ENCODE measurements at regions not wholly inside any gene's neighbourhood (a gene's known extent, or its start where the extent isn't known, plus 50 kb on each side); places are given as distances from the start of the nearest gene placed in this dataset.
"Not testable (repeated sequence)": the region's sequence is repeated elsewhere in the genome, so short reads cannot be mapped to it uniquely, and the experiment has no call there.

DNA sequence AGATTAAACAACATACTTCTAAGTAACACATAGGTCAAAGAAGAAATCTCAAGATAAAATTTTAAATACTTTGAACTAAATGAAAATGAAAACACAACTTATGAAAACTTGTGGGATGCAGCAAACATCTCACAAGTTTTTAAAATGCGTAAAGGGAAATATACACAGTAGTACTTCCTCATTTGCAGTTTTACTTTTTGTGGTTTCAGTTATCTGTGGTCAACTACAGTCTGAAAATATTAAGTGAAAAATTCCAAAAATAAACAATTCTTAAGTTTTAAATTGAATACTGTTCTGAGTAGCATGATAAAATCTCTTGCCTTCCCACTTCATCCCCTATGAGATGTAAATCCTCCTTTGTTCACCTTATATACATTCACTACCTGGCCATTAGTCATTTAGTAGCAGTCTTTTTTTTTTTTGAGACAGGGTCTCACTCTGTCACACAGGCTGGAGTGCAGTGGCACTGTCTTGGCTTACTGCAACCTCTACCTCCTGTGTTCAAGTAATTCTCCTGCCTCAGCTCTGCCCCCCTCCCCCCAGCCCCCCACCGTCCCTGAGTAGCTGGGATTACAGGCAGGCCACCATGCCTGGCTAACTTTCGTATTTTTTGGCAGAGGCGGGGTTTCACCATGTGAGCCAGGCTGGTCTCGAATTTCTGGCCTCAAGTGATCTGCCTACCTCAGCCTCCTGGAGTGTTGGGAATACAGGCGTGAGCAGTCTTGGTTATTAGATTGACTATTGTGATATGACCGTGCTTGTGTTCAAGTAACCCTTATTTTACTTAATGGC, 154.6 kb upstream of the AHI1 start:
- DNase-seq (ENCODE audit: low read depth, low spot score): no peak

DNA sequence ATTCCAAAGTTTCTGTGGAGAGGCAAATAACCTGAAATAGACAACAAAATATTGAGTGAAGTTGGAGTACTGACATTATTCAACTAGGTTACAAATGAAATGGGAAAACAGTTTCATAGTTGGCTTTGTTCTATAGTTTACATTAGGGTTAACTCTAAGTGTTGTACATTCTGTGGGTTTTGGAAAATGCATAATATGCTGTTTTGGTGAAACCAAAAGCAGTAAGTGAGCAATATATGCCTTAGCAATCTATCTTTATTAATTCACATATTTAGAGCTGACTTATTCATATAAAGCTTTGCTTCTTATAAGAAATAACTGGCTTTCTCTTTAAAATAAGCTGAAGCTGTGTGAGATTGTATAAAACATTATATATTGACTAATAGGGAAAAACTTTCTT, 157.5 kb upstream of the AHI1 start:
- DNase-seq (ENCODE audit: low read depth, low spot score): no peak

DNA sequence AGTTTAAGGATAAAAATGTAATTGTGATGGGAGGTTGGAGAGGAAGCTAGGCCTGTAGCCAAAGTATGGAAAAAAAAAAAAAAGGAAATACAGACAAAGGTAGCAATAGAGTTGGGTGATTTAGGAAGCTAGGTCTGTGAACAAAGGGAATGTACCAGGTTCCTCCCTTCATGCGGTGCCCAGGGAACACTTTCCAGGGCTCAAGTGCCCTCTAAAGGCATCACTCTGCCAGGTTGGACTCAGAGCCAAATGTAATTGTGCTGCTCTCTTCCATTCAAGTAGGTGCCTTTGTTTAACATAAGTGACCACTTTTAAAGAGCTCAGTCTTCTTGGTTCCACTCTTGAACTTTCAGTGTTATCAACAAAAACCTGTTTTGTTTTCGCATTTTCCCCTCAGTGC, 159.7 kb upstream of the AHI1 start:
- no peak for DNase-seq (ENCODE audit: low read depth, low spot score)

DNA sequence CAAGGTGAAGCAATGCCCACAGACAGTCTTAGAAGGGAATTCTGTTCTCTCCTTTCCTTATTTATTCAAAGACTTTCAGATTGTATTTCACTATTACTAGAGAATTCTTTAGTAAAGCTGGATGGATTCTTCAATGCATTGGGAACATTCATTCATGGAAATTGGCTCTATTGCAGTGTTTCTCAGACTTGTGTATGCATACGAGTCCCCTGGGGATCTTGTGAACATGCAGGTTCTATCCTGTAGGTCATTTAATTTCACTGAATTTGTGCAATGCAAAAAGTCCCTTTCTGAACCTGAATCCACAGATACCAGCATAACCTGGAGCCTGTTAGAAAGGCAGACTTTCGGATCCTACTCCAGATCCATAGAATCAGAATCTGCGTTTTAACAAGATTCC, 160.9 kb upstream of the AHI1 start:
- no peak for DNase-seq (ENCODE audit: low read depth, low spot score)

DNA sequence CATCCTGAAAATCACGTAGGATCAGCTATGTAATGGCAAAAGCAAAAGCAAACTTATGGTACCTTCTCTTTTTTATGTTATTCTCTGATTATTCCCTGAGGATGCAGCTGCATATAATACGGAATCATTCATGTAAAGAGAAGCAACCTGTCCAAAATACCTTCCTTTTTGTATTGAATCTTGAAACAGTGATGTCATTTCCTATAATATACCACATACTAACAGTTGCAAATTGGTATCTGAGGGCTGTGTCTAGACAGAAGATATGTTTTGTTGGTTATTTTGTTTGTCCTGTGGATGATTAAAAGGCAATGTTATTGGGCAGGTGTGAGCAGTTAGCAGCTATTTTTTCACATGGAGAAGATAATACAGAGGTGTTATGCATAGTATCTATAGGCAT, 161.4 kb upstream of the AHI1 start:
- no peak for DNase-seq (ENCODE audit: low read depth, low spot score)

DNA sequence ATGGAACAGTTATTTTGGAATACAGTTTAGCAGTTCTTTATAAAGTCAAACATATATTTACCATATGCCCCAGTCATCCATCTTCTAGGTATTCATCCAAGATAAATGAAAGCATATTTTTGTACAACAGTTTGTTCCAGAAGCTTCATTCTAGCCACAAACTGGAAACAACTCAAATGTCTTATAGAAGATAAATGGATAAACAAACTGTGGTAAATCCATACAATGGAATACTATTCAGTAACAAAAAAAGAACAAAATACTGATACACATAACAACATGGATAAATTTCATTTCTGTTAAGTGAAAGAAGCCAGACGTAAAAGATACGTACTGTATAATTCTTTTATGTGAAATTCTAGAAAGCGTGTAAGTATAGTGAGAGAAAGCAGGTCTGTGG, 167.0 kb upstream of the AHI1 start:
- DNase-seq (ENCODE audit: low read depth, low spot score): no peak

DNA sequence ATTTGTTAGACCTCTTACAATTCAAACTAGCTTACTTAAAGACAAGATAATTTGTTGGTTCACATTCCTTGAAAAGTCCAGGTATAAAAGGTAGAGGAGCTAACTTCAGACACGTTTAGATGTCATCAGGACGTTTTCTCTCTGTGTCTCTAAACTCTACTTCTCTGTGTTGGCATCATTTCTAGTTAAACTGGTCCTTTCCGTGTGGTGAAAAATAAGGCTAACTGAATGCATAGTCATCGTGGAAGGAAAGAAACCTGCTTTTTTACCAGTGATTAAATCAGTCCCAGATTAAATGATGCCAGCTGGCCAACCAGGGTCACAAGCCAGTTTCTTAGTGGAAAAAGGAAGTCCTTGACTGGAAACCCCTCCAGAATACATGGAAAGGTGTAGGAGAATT, 168.4 kb upstream of the AHI1 start:
- no peak for DNase-seq (ENCODE audit: low read depth, low spot score)

DNA sequence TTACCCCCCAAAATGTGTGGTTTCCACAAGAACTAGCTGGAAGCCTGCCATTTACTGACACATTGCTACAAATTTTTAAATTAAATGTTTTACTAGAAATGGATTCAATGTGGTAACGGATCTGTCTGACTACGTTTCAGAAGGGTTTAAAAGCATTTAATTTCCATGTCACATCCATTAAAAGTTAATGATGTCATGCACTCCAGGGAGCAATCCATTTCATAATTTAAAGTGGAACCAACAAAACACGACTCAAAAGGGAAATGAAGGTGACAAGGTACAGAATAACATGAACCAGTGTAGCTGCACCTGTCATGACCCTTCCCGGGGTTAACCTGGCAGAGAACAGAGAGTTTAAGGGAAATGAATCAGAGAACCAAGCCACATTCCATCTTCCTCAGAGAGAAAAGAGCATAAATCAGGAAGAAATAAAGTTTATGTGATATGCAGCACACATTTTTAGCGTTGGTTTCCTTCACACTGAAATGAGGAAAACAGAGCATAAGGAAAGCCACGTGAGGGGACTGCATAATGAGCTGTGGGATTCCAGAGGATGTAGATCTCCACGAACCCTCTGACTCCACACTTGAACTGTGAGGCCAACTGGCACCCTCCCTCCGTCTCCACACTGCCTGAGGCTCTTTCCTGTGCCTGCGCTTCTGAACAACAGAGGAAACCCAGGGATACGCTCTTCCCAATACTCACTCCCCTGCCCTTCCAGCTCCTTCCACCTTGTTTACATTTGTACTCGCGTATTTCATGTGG, 170.3 kb upstream of the AHI1 start:
- DNase-seq (ENCODE audit: low read depth, low spot score): no peak

DNA sequence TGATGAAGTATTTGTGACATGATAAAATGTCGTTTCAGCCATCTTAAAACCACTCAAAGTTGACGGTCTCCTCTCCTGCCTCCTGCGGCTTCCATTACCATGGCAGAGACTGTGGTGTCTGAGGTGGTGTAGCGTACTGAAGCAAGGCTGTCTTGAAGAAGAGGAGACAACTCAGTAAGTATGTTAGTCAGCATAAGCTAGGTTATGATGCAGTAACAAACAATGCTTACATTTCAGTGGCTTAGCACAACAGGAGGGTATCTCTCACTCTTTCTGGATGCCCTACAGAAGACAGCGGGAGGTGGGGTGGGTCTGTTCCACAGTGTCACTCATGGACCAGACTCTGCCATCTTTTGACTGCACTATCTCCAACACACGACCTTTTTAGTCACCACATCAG, 174.7 kb upstream of the AHI1 start:
- no peak for DNase-seq (ENCODE audit: low read depth, low spot score)

DNA sequence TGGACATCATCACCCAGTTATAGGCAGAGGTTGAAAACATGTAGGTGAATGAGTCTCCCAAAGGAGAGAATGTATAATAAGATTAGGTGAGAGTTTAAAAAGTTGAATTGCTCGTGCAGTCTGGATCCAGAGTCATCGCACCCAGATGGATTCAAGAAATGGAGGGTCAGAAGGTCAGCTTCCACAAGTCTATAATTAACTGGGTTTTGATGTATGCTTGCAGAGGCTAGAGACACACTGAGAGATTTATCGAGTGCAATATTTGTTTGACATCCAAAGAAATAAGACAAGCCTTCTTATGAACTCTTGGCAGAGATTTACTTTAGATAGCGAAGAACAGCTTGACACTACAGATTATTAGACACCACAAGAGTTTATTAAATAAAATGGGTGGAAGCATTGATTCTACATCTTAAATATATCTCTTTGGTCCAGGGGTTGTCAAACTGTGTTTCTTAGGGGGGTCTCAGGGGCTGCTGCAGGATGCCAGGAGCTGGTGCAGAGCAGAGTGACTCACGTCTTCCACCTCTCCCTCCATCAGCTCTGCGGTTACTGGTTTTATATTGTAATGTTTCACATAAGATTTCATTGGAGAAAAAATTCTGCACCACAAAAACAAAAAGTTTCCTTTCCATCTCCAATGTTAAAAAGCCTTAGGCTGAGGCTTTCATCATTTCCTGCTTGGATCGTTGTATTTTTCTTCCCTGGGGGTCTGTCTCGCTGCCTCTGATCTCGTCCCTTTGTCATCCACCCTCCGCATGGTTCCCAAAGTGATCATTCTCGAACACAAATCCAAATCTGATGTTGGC, 176.2 kb upstream of the AHI1 start:
- DNase-seq (ENCODE audit: low read depth, low spot score): no peak

DNA sequence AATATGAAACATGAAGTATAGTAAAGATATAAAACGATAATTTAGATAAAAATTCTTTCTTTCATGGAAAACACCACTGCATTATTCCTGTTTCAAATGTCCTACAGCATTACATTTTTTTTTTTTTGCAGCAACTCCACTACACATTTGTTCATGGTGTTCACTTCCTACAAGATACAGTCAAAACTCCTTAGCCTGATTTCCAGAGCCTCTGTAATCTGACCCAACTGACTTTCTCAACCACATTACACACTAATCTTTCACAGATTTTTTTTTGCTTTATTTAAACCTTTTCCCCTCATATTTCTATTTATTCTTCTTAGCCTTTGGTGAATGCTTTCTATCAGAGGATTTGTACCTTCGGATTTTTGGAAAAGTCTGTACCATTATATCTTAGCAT, 176.5 kb upstream of the PDE7B start:
- DNase-seq (ENCODE audit: low read depth, low spot score): no peak

DNA sequence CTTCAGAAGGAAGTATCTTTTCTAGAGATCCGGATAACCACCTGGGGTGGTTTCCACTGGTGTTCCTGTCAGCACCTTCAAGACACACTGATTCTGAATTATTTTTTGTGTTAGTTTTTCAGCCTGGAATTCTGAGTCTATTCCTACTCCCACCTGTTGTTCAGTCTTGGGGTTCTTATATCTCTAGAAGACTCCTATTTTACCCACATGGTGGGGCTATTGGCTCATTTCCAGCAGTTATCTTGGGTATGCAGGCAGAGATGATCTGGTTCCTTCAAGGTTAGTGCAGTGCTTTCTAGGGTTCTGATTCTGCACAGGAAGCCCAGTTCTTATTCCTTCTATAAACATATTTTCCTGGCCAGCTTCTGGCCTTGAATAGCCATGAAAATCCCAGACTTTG, 175.6 kb upstream of the PDE7B start:
- DNase-seq (ENCODE audit: low read depth, low spot score): peak; percentile 12

DNA sequence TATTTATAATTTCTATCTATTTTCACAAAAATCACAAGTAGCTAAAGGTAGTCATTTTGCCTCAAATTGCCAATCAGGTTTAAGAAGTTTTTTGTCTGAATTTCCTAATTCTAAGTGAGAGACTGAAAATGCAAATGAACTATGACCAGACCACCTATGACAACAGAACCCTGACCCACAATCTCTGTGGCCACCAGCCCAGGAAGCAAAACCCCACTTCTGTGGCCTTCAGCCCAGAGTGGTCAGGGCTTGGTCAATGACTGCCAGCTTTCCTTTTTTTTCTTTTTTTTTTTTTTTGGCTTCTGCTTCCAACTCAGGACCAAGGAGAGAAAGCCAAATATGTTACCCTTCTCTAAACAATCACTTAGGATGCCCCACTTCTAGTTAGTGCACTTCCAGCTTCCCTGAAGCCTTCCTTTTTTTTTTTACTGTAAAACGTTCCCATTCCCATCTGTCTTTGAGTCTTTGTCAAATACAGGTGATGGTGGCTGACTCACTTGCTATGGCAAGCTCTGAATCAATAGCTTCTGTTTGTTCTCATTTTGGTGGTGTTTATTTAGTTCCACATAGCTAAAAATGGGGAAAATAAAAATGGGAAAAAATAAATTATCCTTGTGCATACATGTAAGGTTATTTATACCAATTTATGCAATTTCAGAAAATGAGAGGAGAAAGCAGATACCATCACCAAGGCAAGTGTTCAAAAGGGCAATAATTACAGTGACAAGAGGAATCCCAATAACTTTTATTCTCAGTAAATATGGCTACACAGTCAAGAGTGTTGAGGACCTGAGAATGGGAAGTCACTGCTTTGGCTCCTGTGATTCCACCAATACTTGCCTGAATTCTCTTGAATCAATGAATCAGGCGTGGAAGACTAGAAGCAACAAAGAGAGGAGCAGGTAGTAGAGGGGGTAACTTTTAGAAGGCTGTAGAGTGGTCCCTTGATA, 170.3 kb upstream of the PDE7B start:
- DNase-seq (ENCODE audit: low read depth, low spot score): no peak

DNA sequence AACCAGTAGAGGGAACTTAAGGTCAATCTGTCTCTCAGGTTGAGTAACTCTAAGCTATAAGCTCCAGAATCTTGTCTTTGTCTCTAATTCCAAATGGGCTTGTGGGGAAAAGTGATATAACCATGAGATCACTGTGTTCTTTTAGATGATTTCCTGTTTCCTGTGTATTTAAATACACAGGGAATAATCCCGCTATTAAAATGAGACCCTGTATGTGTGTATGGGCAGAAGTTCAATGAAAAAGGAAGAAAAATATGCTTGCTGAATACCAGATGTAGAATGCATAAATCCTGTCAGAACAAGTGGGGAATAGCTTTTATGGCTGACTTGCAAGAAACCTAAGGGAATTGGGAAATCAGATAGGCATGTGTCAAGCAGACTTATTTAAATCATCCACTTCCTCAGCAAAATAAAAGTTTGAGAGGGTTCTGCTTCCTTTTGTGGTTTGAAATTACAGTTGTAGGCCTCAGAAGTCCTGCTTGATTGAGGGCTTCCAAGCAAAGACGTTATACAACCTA, 164.7 kb upstream of the PDE7B start:
- peak; percentile 8 for DNase-seq (ENCODE audit: low read depth, low spot score)

DNA sequence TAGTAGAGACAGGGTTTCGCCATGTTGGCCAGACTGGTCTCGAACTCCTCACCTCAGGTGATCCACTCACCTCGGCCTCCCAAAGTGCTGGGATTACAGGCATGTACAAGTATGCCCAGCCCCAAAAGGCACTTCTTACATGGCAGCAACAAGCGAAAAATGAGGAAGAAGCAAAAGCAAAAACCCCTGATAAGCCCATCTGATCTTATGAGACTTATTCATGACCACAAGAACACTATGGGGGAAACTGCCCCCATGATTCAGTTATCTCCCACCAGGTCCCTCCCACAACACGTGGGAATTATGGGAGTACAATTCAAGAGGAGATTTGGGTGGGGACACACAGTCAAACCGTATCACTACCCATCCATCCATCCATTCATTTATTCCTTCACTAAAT, 163.0 kb upstream of the PDE7B start:
- DNase-seq (ENCODE audit: low read depth, low spot score): not testable (repeated sequence)

DNA sequence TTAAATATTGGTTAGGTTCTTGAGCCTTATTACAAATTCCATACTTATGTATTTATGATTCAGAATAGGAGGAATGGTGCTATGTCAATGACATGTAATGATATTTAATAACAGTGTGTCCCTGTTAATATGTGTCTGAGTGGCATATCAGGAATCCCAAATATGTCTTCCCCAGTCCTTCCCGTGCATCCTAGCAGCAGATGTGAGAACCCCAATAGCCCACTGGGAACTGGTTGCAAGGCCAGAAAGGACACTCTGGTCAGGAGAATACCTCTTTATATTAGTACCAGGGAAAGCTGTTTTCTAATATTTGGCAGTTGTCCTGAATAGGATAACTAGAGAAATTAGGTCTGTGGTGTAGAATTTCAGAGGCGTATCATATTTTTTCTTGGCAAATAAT, 159.1 kb upstream of the PDE7B start:
- DNase-seq (ENCODE audit: low read depth, low spot score): no peak

DNA sequence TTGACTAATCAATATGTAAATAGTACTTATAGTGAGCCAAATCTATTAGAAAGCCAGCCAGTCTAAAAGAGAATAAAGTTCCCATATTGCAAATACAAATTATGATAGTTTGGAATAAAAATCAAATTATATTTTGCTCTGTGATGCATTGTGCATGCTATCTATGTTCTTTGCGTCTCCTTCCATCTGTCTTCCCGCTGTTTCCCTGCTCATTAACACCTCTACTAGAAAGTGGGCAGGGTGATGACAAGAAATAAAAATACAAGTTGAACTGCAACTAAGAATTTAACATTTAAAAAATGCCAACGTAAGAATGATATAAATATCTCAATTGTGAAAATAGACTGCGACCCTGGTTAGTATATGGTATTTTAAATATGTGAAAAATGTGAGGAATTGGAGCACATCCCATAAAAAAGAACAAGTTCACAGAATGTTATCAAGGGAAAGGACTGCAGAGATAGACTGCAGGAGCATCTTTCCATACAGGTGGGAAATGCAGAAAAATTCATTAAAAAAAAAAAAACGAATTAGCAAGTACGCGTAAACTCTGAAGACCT, 157.6 kb upstream of the PDE7B start:
- DNase-seq (ENCODE audit: low read depth, low spot score): no peak

DNA sequence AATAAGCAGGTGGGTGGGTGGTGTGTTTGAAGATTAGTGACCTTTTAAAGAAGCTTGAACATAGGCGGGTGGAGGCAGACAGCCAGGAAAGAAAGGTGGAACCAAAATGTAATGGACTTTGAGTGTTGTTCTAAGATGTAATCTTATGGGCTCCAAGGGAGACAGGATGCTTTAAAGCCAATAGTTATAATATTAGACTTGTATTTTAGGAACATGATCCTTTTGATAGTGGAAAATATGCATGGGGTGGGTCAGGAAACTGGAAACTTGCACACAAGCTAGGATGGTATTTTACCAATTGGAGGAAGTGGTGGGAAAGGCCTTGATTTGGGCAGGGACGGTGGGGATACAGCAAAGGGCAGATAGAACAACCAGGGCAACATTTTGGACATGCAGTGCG, 151.8 kb upstream of the PDE7B start:
- no peak for DNase-seq (ENCODE audit: low read depth, low spot score)

DNA sequence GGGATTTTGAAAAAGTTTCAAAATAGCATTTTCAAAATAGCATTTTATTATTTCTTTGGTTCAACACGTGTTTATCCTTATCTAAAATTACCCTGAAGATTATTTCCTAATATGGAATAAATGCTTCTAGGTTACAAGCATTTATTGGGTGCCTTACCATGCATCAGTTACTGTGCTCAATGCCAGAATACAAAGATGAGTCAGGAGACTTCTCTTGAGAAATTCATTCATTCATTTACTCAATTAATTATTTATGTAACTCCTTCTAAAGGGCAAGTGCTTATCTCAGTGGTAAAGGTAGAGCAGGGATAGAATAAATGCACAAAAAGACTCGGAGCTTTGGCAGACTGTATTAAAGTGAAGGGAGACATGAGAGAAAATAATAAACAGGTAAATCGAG, 150.1 kb upstream of the PDE7B start:
- no peak for DNase-seq (ENCODE audit: low read depth, low spot score)

DNA sequence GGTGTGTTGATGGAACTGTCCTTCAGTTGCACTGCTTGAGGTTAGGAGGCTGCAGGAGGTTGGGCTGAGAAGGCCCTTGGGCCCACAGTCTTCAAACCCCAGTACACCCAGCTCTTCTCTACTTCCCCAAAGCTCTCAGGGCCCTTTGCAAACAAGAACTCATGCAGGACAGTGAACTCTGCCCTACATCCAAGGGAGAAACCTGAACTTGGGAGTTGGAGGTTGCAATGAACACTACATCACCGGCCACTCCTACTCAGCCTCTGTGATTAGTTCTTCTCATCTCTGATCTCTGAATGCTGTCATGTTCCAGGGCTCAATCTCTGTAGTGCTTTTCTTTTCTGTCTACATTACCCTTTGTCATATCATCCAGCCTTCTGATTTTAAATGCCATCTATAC, 148.5 kb upstream of the PDE7B start:
- no peak for DNase-seq (ENCODE audit: low read depth, low spot score)

DNA sequence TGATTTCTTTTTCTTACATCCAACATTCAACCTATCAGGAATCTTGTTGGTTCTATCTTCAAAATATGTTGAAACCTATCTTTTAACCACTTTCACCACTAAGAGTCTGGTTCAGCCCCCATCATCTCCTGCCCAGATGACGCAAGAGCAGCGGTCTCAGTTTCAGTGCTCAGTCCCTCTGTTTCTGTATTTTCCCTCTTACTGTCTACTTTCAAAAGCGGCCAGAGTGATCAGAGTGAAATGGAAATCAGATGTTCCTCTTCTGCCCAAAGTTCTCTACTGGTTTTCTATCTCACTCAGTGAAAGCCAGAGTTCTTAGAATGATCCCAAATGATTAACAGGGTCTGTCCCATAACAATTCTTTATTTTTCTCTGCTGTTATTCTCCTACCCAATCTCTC, 147.9 kb upstream of the PDE7B start:
- DNase-seq (ENCODE audit: low read depth, low spot score): no peak

Measured in brain pericyte (primary cell).